HEK293T (cell line): ENCODE measurements at regions not wholly inside any gene's neighbourhood (a gene's known extent, or its start where the extent isn't known, plus 50 kb on each side); places are given as distances from the start of the nearest gene placed in this dataset.

Experiments
- BHLHE40 ChIP-seq: fragments of 450-650 bp; IDR thresholded peaks from 2 replicates; pipeline ENCODE4 v1.6.1; 2016; ENCODE audit warnings: mild to moderate bottlenecking, moderate library complexity, borderline replicate concordance
- ELF4 ChIP-seq: fragments of 450-650 bp; IDR thresholded peaks from 2 replicates; pipeline ENCODE4 v1.6.1; 2017; ENCODE audit warnings: antibody characterized with exemption
- FOXK2 ChIP-seq: fragments of 450-650 bp; IDR thresholded peaks from 2 replicates; pipeline ENCODE4 v1.6.1; 2016; ENCODE audit warnings: mild to moderate bottlenecking
- FOXM1 ChIP-seq: fragments of 450-650 bp; IDR thresholded peaks from 2 replicates; pipeline ENCODE4 v1.6.1; 2017; ENCODE audit warnings: mild to moderate bottlenecking, borderline replicate concordance
- HDGF ChIP-seq: fragments of 450-650 bp; IDR thresholded peaks from 2 replicates; pipeline ENCODE4 v1.6.1; 2017; ENCODE audit warnings: antibody characterized with exemption, borderline replicate concordance
- L3MBTL2 ChIP-seq: fragments of 450-650 bp; conservative IDR thresholded peaks from 2 replicates; pipeline ENCODE4 v1.6.1; 2016; ENCODE audit warnings: mild to moderate bottlenecking
- NFRKB ChIP-seq: fragments of 450-650 bp; IDR thresholded peaks from 2 replicates; pipeline ENCODE4 v1.6.1; 2016; ENCODE audit warnings: mild to moderate bottlenecking, moderate library complexity
- SP1 ChIP-seq: fragments of 450-650 bp; IDR thresholded peaks from 2 replicates; pipeline ENCODE4 v1.6.1; 2017
- TARDBP ChIP-seq: fragments of 450-650 bp; IDR thresholded peaks from 2 replicates; pipeline ENCODE4 v1.6.1; 2016
- ZNF384 ChIP-seq: fragments of 450-650 bp; IDR thresholded peaks from 2 replicates; pipeline ENCODE4 v1.6.1; 2016
- TF ChIP-seq, protein P1 (sequence below): fragments of 450-650 bp; IDR thresholded peaks from 2 replicates; pipeline ENCODE4 v1.6.1; 2016

GRCh38 chr3:75171630-75172230 lies 492.4 kb upstream of the FRG2C start:
- TF ChIP-seq TARDBP (no peak), NFRKB (no peak), HDGF (no peak), SP1 (no peak), ELF4 (no peak), L3MBTL2 (no peak), FOXK2 (no peak), BHLHE40 (no peak), ZNF384 (no peak), FOXM1 (no peak)
- TF ChIP-seq, protein P1, sequence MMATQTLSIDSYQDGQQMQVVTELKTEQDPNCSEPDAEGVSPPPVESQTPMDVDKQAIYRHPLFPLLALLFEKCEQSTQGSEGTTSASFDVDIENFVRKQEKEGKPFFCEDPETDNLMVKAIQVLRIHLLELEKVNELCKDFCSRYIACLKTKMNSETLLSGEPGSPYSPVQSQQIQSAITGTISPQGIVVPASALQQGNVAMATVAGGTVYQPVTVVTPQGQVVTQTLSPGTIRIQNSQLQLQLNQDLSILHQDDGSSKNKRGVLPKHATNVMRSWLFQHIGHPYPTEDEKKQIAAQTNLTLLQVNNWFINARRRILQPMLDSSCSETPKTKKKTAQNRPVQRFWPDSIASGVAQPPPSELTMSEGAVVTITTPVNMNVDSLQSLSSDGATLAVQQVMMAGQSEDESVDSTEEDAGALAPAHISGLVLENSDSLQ = no peak
